ENCODE measurements at regions not wholly inside any gene's neighbourhood (a gene's known extent, or its start where the extent isn't known, plus 50 kb on each side); places are given as distances from the start of the nearest gene placed in this dataset.

- DNase-seq: no peak
These were observed 603.5 kb downstream of the XIRP2 start for GRCh38 chr2:167491788-167492187.

- no peak for DNase-seq
These were observed 602.2 kb downstream of the XIRP2 start for GRCh38 chr2:167490455-167490854.

GRCh38 chr2:167489325-167489724 is 601.0 kb downstream of the XIRP2 start:
- DNase-seq: no peak

- no peak for DNase-seq
These were observed 599.4 kb downstream of the XIRP2 start for GRCh38 chr2:167487728-167488127.

GRCh38 chr2:167484875-167485274 is 596.6 kb downstream of the XIRP2 start:
- no peak for DNase-seq

- DNase-seq: no peak
These were observed 592.7 kb downstream of the XIRP2 start for GRCh38 chr2:167480986-167481309.

- DNase-seq: no peak
These were observed 592.1 kb downstream of the XIRP2 start for GRCh38 chr2:167480232-167480985.

GRCh38 chr2:167478196-167478595 is 589.9 kb downstream of the XIRP2 start:
- no peak for DNase-seq

- no peak for DNase-seq
These were observed 587.5 kb downstream of the XIRP2 start for GRCh38 chr2:167475791-167476190.

- no peak for DNase-seq
These were observed 583.5 kb downstream of the XIRP2 start for GRCh38 chr2:167471734-167472133.

- DNase-seq: no peak
These were observed 583.1 kb downstream of the XIRP2 start for GRCh38 chr2:167471332-167471731.

- DNase-seq: no peak
These were observed 574.1 kb downstream of the XIRP2 start for GRCh38 chr2:167462379-167462778.

- DNase-seq: no peak
These were observed 565.8 kb downstream of the XIRP2 start for GRCh38 chr2:167454036-167454435.

- DNase-seq: no peak
These were observed 563.4 kb downstream of the XIRP2 start for GRCh38 chr2:167451496-167452289.

- no peak for DNase-seq
These were observed 562.1 kb downstream of the XIRP2 start for GRCh38 chr2:167450364-167450763.

- DNase-seq: no peak
These were observed 552.1 kb downstream of the XIRP2 start for GRCh38 chr2:167440382-167440781.

GRCh38 chr2:167438206-167438605 is 549.9 kb downstream of the XIRP2 start:
- DNase-seq: no peak

- DNase-seq: no peak
These were observed 543.7 kb downstream of the XIRP2 start for GRCh38 chr2:167431949-167432348.

- no peak for DNase-seq
These were observed 542.2 kb downstream of the XIRP2 start for GRCh38 chr2:167430447-167430846.

GRCh38 chr2:167424803-167425755 is 536.8 kb downstream of the XIRP2 start:
- DNase-seq: no peak

GRCh38 chr2:167424221-167424620 is 535.9 kb downstream of the XIRP2 start:
- DNase-seq: no peak

- DNase-seq: no peak
These were observed 535.5 kb downstream of the XIRP2 start for GRCh38 chr2:167423731-167424130.

GRCh38 chr2:167420211-167420610 is 531.9 kb downstream of the XIRP2 start:
- no peak for DNase-seq

Measured in activated T-cell treated with anti-CD3 and anti-CD28 coated beads, Interleukin-2, amount 50 U/mL, for 48 hours (primary cell).